Naive thymus-derived CD4-positive, alpha-beta T cell (primary cell): ENCODE measurements at regions not wholly inside any gene's neighbourhood (a gene's known extent, or its start where the extent isn't known, plus 50 kb on each side); places are given as distances from the start of the nearest gene placed in this dataset.

Experiments used
- ATAC-seq: fragments of 150-1000 bp; cut with Tn5 transposase; 2 replicates; pipeline ENCODE4 v1.10.0; 2021; ENCODE audit warnings: mild to moderate bottlenecking, moderate library complexity
- CTCF ChIA-PET: fragments of 350-600 bp; sonication (Branson Sonifier 250); formaldehyde crosslinking; loops from one replicate; lab custom pipeline; 2021; ENCODE audit warnings: antibody characterized with exemption; lab: Charles Lee
- POLR2A ChIA-PET: fragments of 350-600 bp; sonication (Branson Sonifier 250); formaldehyde crosslinking; loops from one replicate; lab custom pipeline; 2021; ENCODE audit warnings: antibody characterized with exemption, inconsistent platforms; lab: Charles Lee
- DNase-seq, 9 donors: peaks; one replicate each; pipeline versions ENCODE4 v3.0.0 to v3.0.0-alpha.2; 2020 to 2022; ENCODE audit warnings: mixed read lengths in 1 of 9
- H3K27ac ChIP-seq: one replicate; pipeline ENCODE4 v1.7.0; 2013; ENCODE audit warnings: mild to moderate bottlenecking, low read depth, low read length, moderate library complexity
- H3K27me3 ChIP-seq, 2 donors: one replicate each; pipeline ENCODE4 v1.7.0; 2013; ENCODE audit warnings: low read length in 2 of 2, mild to moderate bottlenecking in 2 of 2, moderate library complexity in 2 of 2; ENCODE audit not compliant: control insufficient read depth in 2 of 2, insufficient read depth in 2 of 2
- H3K36me3 ChIP-seq, 3 experiments: 1 replicate in 2 of 3; 2 replicates in 1 of 3; pipeline ENCODE4 v1.7.0; 2013; ENCODE audit warnings: low read length in 3 of 3, mild to moderate bottlenecking in 3 of 3, moderate library complexity in 1 of 3; ENCODE audit not compliant: insufficient read depth in 3 of 3, control insufficient read depth in 2 of 3
- H3K4me1 ChIP-seq, 2 donors: one replicate each; pipeline ENCODE4 v1.7.0; 2013; ENCODE audit warnings: low read length in 2 of 2, mild to moderate bottlenecking in 2 of 2, moderate library complexity in 1 of 2; ENCODE audit not compliant: control insufficient read depth in 2 of 2, insufficient read depth in 2 of 2
- H3K4me3 ChIP-seq: 2 replicates; pipeline ENCODE4 v1.7.0; 2013; ENCODE audit warnings: mild to moderate bottlenecking, low read length
- H3K9me3 ChIP-seq, 3 experiments: 1 replicate in 2 of 3; 2 replicates in 1 of 3; pipeline ENCODE4 v1.7.0; 2013; ENCODE audit warnings: low read length in 3 of 3; ENCODE audit not compliant: control insufficient read depth in 2 of 3
- H3K27ac Mint-ChIP-seq, 9 donors: one replicate each; pipeline ENCODE4 v1.8.0; 2020 to 2022; ENCODE audit warnings: mixed read lengths in 9 of 9, mild to moderate bottlenecking in 8 of 9, moderate library complexity in 5 of 9, inconsistent platforms in 2 of 9
- H3K27me3 Mint-ChIP-seq, 5 donors: one replicate each; pipeline ENCODE4 v1.8.0; 2021 to 2022; ENCODE audit warnings: mixed read lengths in 5 of 5, mild to moderate bottlenecking in 1 of 5
- H3K36me3 Mint-ChIP-seq, 5 donors: one replicate each; pipeline ENCODE4 v1.8.0; 2020 to 2022; ENCODE audit warnings: mixed read lengths in 5 of 5, mild to moderate bottlenecking in 3 of 5, inconsistent platforms in 1 of 5
- H3K4me1 Mint-ChIP-seq, 7 donors: one replicate each; pipeline ENCODE4 v1.8.0; 2020 to 2022; ENCODE audit warnings: mixed read lengths in 7 of 7, mild to moderate bottlenecking in 3 of 7, inconsistent platforms in 1 of 7
- H3K4me3 Mint-ChIP-seq, 10 donors: one replicate each; pipeline ENCODE4 v1.8.0; 2020 to 2022; ENCODE audit warnings: mild to moderate bottlenecking in 10 of 10, mixed read lengths in 10 of 10, moderate library complexity in 6 of 10, inconsistent platforms in 2 of 10
- H3K9me3 Mint-ChIP-seq, 11 donors: one replicate each; pipeline ENCODE4 v1.8.0; 2020 to 2022; ENCODE audit warnings: mixed read lengths in 11 of 11, mild to moderate bottlenecking in 4 of 11, inconsistent platforms in 1 of 11, moderate library complexity in 1 of 11
- intact Hi-C, 2 donors: fragments of 100-400 bp; cut with micrococcal nuclease; formaldehyde crosslinking; loops; one replicate each; pipeline ENCODE4 v1.15.1; 2023

- Mint-ChIP-seq H3K4me3 (no peak overlapping the region), H3K4me1 (no peaks in the 10 kb centered on the region)
- POLR2A ChIA-PET: no interaction called here
Observed at GRCh38 chr1:221459558-221459957, 282.3 kb downstream of the DUSP10 start.

GRCh38 chr1:221462345-221462744 lies 279.5 kb downstream of the DUSP10 start:
- no peaks in the 10 kb centered on the region for H3K9me3 ChIP-seq
- no peaks in the 10 kb centered on the region for H3K36me3 ChIP-seq
- Mint-ChIP-seq H3K36me3 (no peaks in the 10 kb centered on the region), H3K9me3 (peaks cover 0 to 4% (median 0%) of the 10 kb centered on the region in 11 donors), H3K4me3 (no peak overlapping the region), H3K27ac (no peak overlapping the region), H3K4me1 (no peaks in the 10 kb centered on the region), H3K27me3 (peaks cover 10 to 31% (median 21%) of the 10 kb centered on the region in 5 donors)
- ATAC-seq (no peak), DNase-seq (no peak)
- intact Hi-C loops: no loop called here
- POLR2A ChIA-PET: no interaction called here
- CTCF ChIA-PET: no interaction called here
- H3K4me3 ChIP-seq: no peak overlapping the region
- no peaks in the 10 kb centered on the region for H3K4me1 ChIP-seq
- no peak overlapping the region for H3K27ac ChIP-seq
- H3K27me3 ChIP-seq: no peaks in the 10 kb centered on the region

More at GRCh38 chr1:221459558-221459957, 282.3 kb downstream of the DUSP10 start:
- Histone ChIP-seq H3K27me3 (no peaks in the 10 kb centered on the region), H3K9me3 (no peaks in the 10 kb centered on the region), H3K27ac (no peak overlapping the region), H3K4me3 (no peak overlapping the region), H3K36me3 (no peaks in the 10 kb centered on the region), H3K4me1 (no peaks in the 10 kb centered on the region)
- ATAC-seq: no peak
- intact Hi-C loops: no loop called here
- no peak for DNase-seq
- CTCF ChIA-PET: no interaction called here
- Mint-ChIP-seq H3K27me3 (peaks cover 7 to 31% (median 22%) of the 10 kb centered on the region in 5 donors), H3K36me3 (no peaks in the 10 kb centered on the region), H3K9me3 (peaks cover 0 to 2% (median 0%) of the 10 kb centered on the region in 11 donors), H3K27ac (no peak overlapping the region)

GRCh38 chr1:221468546-221468945 lies 273.3 kb downstream of the DUSP10 start:
- Histone ChIP-seq H3K4me3 (no peak overlapping the region), H3K36me3 (no peaks in the 10 kb centered on the region), H3K27ac (no peak overlapping the region), H3K4me1 (no peaks in the 10 kb centered on the region), H3K27me3 (peaks cover 0 to 3% of the 10 kb centered on the region in 2 donors), H3K9me3 (no peaks in the 10 kb centered on the region)
- Mint-ChIP-seq H3K27me3 (peaks cover 30 to 46% (median 36%) of the 10 kb centered on the region in 5 donors), H3K27ac (no peak overlapping the region), H3K9me3 (peaks cover 0 to 14% (median 4%) of the 10 kb centered on the region in 11 donors), H3K4me1 (no peaks in the 10 kb centered on the region), H3K36me3 (no peaks in the 10 kb centered on the region), H3K4me3 (no peak overlapping the region)
- POLR2A ChIA-PET: no interaction called here
- intact Hi-C loops: no loop called here
- DNase-seq: no peak
- no peak for ATAC-seq
- CTCF ChIA-PET: no interaction called here

GRCh38 chr1:221469476-221469875 lies 272.4 kb downstream of the DUSP10 start:
- Histone ChIP-seq H3K4me1 (no peaks in the 10 kb centered on the region), H3K4me3 (no peak overlapping the region), H3K27me3 (peaks cover 0 to 3% of the 10 kb centered on the region in 2 donors), H3K36me3 (no peaks in the 10 kb centered on the region), H3K27ac (no peak overlapping the region), H3K9me3 (no peaks in the 10 kb centered on the region)
- intact Hi-C loops: no loop called here
- H3K27ac Mint-ChIP-seq: no peak overlapping the region
- no peaks in the 10 kb centered on the region for H3K4me1 Mint-ChIP-seq
- no peak overlapping the region for H3K4me3 Mint-ChIP-seq
- ATAC-seq: no peak
- CTCF ChIA-PET: no interaction called here
- POLR2A ChIA-PET: no interaction called here
- no peak for DNase-seq
- H3K36me3 Mint-ChIP-seq: no peaks in the 10 kb centered on the region
- H3K9me3 Mint-ChIP-seq: peaks cover 0 to 14% (median 4%) of the 10 kb centered on the region in 11 donors
- H3K27me3 Mint-ChIP-seq: peaks cover 31 to 48% (median 38%) of the 10 kb centered on the region in 5 donors

GRCh38 chr1:221470000-221470698 lies 271.7 kb downstream of the DUSP10 start:
- no peak overlapping the region for H3K27ac Mint-ChIP-seq
- Histone ChIP-seq H3K4me1 (no peaks in the 10 kb centered on the region), H3K27ac (no peak overlapping the region), H3K27me3 (peaks cover 0 to 3% of the 10 kb centered on the region in 2 donors), H3K4me3 (no peak overlapping the region), H3K9me3 (no peaks in the 10 kb centered on the region), H3K36me3 (no peaks in the 10 kb centered on the region)
- intact Hi-C loops: no loop called here
- no peaks in the 10 kb centered on the region for H3K4me1 Mint-ChIP-seq
- H3K27me3 Mint-ChIP-seq: peaks cover 31 to 48% (median 38%) of the 10 kb centered on the region in 5 donors
- CTCF ChIA-PET: no interaction called here
- H3K9me3 Mint-ChIP-seq: peaks cover 0 to 14% (median 4%) of the 10 kb centered on the region in 11 donors
- ATAC-seq: no peak
- no peaks in the 10 kb centered on the region for H3K36me3 Mint-ChIP-seq
- DNase-seq: no peak
- H3K4me3 Mint-ChIP-seq: no peak overlapping the region
- POLR2A ChIA-PET: no interaction called here

- ATAC-seq (no peak), DNase-seq (no peak)
- peaks cover 22 to 38% (median 29%) of the 10 kb centered on the region in 5 donors for H3K27me3 Mint-ChIP-seq
- no peak overlapping the region for H3K4me3 Mint-ChIP-seq
- H3K36me3 ChIP-seq: no peaks in the 10 kb centered on the region
- H3K36me3 Mint-ChIP-seq: no peaks in the 10 kb centered on the region
- intact Hi-C loops: no loop called here
- peaks cover 0 to 3% of the 10 kb centered on the region in 2 donors for H3K27me3 ChIP-seq
- H3K4me1 Mint-ChIP-seq: peaks cover 0 to 5% (median 0%) of the 10 kb centered on the region in 7 donors
- ChIA-PET POLR2A (no interaction called here), CTCF (interaction anchor here (0.6 to 1.6 kb wide), 2 partner anchors 80 to 123 kb away, joined by 3 read pairs; no protein-coding TSS in a partner anchor)
- H3K9me3 Mint-ChIP-seq: peaks cover 0 to 4% (median 0%) of the 10 kb centered on the region in 11 donors
- no peak overlapping the region for H3K27ac Mint-ChIP-seq
- no peak overlapping the region for H3K4me3 ChIP-seq
- no peaks in the 10 kb centered on the region for H3K4me1 ChIP-seq
- no peaks in the 10 kb centered on the region for H3K9me3 ChIP-seq
- no peak overlapping the region for H3K27ac ChIP-seq
Observed at GRCh38 chr1:221473411-221473810, 268.5 kb downstream of the DUSP10 start.

- Mint-ChIP-seq H3K36me3 (no peaks in the 10 kb centered on the region), H3K4me1 (peaks cover 0 to 5% (median 0%) of the 10 kb centered on the region in 7 donors), H3K27me3 (peaks cover 7 to 15% (median 12%) of the 10 kb centered on the region in 5 donors), H3K9me3 (no peaks in the 10 kb centered on the region), H3K4me3 (no peak overlapping the region), H3K27ac (no peak overlapping the region)
- ChIA-PET POLR2A (no interaction called here), CTCF (interaction anchor here (0.7 to 2.1 kb wide), 5 partner anchors 11 to 978 kb away, joined by 3 to 10 read pairs (median 4); no protein-coding TSS in a partner anchor)
- H3K4me3 ChIP-seq: no peak overlapping the region
- H3K4me1 ChIP-seq: no peaks in the 10 kb centered on the region
- H3K36me3 ChIP-seq: no peaks in the 10 kb centered on the region
- H3K27ac ChIP-seq: no peak overlapping the region
- no peaks in the 10 kb centered on the region for H3K9me3 ChIP-seq
- intact Hi-C loops: loop anchor here in 1 of 2 donors (5.0 kb wide), 1 partner anchor 415 kb away; no protein-coding TSS in a partner anchor
- DNase-seq (no peak), ATAC-seq (no peak)
- H3K27me3 ChIP-seq: no peaks in the 10 kb centered on the region
Observed at GRCh38 chr1:221477252-221477651, 264.6 kb downstream of the DUSP10 start.
